ENCODE measurements at regions not wholly inside any gene's neighbourhood (a gene's known extent, or its start where the extent isn't known, plus 50 kb on each side); places are given as distances from the start of the nearest gene placed in this dataset.
A peak's percentile ranks its signal among the peaks of the same experiment; 100 is the strongest.

GRCh38 chr3:176347424-176348146 is 849.7 kb downstream of the TBL1XR1 start (continued):
- TF ChIP-seq CHAMP1 (IDR thresholded peaks at IDR 0.05) (no peak), SMAD4 (CRISPR knock-in tag; conservative IDR thresholded peaks at IDR 0.05) (peak; percentile 94), SAFB (IDR thresholded peaks at IDR 0.05; ENCODE audit: borderline replicate concordance, low read depth, low read length) (no peak), ZBTB8A (IDR thresholded peaks at IDR 0.05; ENCODE audit: partially characterized antibody) (no peak), RBM15 (IDR thresholded peaks at IDR 0.05; ENCODE audit: insufficient read depth, low read length) (no peak), POLR2H (tag; IDR thresholded peaks at IDR 0.05; ENCODE audit: low read depth) (0 out of 2 replicates have a peak, but pooled peaks have one; percentile 23), ZNF655 (CRISPR knock-in tag; IDR thresholded peaks at IDR 0.05) (no peak), ZNF311 (CRISPR knock-in tag; IDR thresholded peaks at IDR 0.05) (peak; percentile 96), POLR2G (IDR thresholded peaks at IDR 0.05; ENCODE audit: low read depth, low read length) (no peak), FOXK1 (CRISPR knock-in tag; IDR thresholded peaks at IDR 0.05; ENCODE audit: borderline replicate concordance) (no peak), ELF1 (tag; IDR thresholded peaks at IDR 0.05) (no peak), MED1 (CRISPR knock-in tag; IDR thresholded peaks at IDR 0.05; ENCODE audit: borderline replicate concordance) (no peak), ZKSCAN1 (IDR thresholded peaks at IDR 0.05; ENCODE audit: low read depth, low read length) (no peak), CC2D1A (IDR thresholded peaks at IDR 0.05) (no peak), E2F3 (CRISPR knock-in tag; IDR thresholded peaks at IDR 0.05) (no peak), KLF1 (tag; IDR thresholded peaks at IDR 0.05) (no peak), HIVEP1 (CRISPR knock-in tag; IDR thresholded peaks at IDR 0.05) (0 out of 2 replicates have a peak, but pooled peaks have one; percentile 77), CBX2 (IDR thresholded peaks at IDR 0.05; ENCODE audit: insufficient read depth, low read length, poor library complexity, severe bottlenecking) (no peak), ILF3 (IDR thresholded peaks at IDR 0.05; ENCODE audit: borderline replicate concordance) (no peak), ARNT (IDR thresholded peaks at IDR 0.05) (no peak), TCFL5 (CRISPR knock-in tag; conservative IDR thresholded peaks at IDR 0.05) (no peak), NR2C2 (CRISPR knock-in tag; IDR thresholded peaks at IDR 0.05) (no peak), NR2C2 (tag; IDR thresholded peaks at IDR 0.05) (no peak), PPARD (CRISPR knock-in tag; IDR thresholded peaks at IDR 0.05) (no peak), EP400 (IDR thresholded peaks at IDR 0.05) (no peak), PHB (CRISPR knock-in tag; IDR thresholded peaks at IDR 0.05) (no peak), GTF2A2 (tag; IDR thresholded peaks at IDR 0.05) (peak; percentile 88), NFE2L1 (tag; IDR thresholded peaks at IDR 0.05; ENCODE audit: borderline replicate concordance, low read depth) (no peak; the same call in 1 of the 2 replicates), ZNF24 (IDR thresholded peaks at IDR 0.05) (no peak)

All from K562 (cell line).